ENCODE measurements at regions not wholly inside any gene's neighbourhood (a gene's known extent, or its start where the extent isn't known, plus 50 kb on each side); places are given as distances from the start of the nearest gene placed in this dataset.

GRCh38 chr14:58697930-58698642, 60.3 kb downstream of the DACT1 start:
- no peak for DNase-seq (ENCODE audit: extremely low read depth in 1 of 11, low read depth in 9 of 11, low spot score in 4 of 11)

GRCh38 chr14:58699681-58700205, 62.0 kb downstream of the DACT1 start:
- no peak for DNase-seq (ENCODE audit: extremely low read depth in 1 of 11, low read depth in 9 of 11, low spot score in 4 of 11)

GRCh38 chr14:58701156-58701555, 63.4 kb downstream of the DACT1 start:
- DNase-seq (ENCODE audit: extremely low read depth in 1 of 11, low read depth in 9 of 11, low spot score in 4 of 11), result no peak

- DNase-seq (ENCODE audit: extremely low read depth in 1 of 11, low read depth in 9 of 11, low spot score in 4 of 11), result no peak
Observed at GRCh38 chr14:58701604-58702003, 63.8 kb downstream of the DACT1 start.

- no peak for DNase-seq (ENCODE audit: extremely low read depth in 1 of 11, low read depth in 9 of 11, low spot score in 4 of 11)
Observed at GRCh38 chr14:58702441-58703160, 64.8 kb downstream of the DACT1 start.

- no peak for DNase-seq (ENCODE audit: extremely low read depth in 1 of 11, low read depth in 9 of 11, low spot score in 4 of 11)
Observed at GRCh38 chr14:58703161-58703506, 65.4 kb downstream of the DACT1 start.

- DNase-seq (ENCODE audit: extremely low read depth in 1 of 11, low read depth in 9 of 11, low spot score in 4 of 11), result no peak
Observed at GRCh38 chr14:58705066-58705465, 67.3 kb downstream of the DACT1 start.

GRCh38 chr14:58707949-58708348, 70.2 kb downstream of the DACT1 start:
- DNase-seq (ENCODE audit: extremely low read depth in 1 of 11, low read depth in 9 of 11, low spot score in 4 of 11), result no peak

GRCh38 chr14:58709949-58710348, 72.2 kb downstream of the DACT1 start:
- no peak for DNase-seq (ENCODE audit: extremely low read depth in 1 of 11, low read depth in 9 of 11, low spot score in 4 of 11)

- no peak for DNase-seq (ENCODE audit: extremely low read depth in 1 of 11, low read depth in 9 of 11, low spot score in 4 of 11)
Observed at GRCh38 chr14:58711382-58711781, 73.6 kb downstream of the DACT1 start.

GRCh38 chr14:58712357-58712756, 74.6 kb downstream of the DACT1 start:
- no peak for DNase-seq (ENCODE audit: extremely low read depth in 1 of 11, low read depth in 9 of 11, low spot score in 4 of 11)

GRCh38 chr14:58713677-58714076, 75.9 kb downstream of the DACT1 start:
- no peak for DNase-seq (ENCODE audit: extremely low read depth in 1 of 11, low read depth in 9 of 11, low spot score in 4 of 11)

GRCh38 chr14:58716706-58717105, 78.9 kb downstream of the DACT1 start:
- DNase-seq (ENCODE audit: extremely low read depth in 1 of 11, low read depth in 9 of 11, low spot score in 4 of 11), result no peak

GRCh38 chr14:58717211-58717610, 79.4 kb downstream of the DACT1 start:
- no peak for DNase-seq (ENCODE audit: extremely low read depth in 1 of 11, low read depth in 9 of 11, low spot score in 4 of 11)

GRCh38 chr14:58717813-58718212, 80.1 kb downstream of the DACT1 start:
- DNase-seq (ENCODE audit: extremely low read depth in 1 of 11, low read depth in 9 of 11, low spot score in 4 of 11), result no peak

GRCh38 chr14:58718226-58719205, 80.8 kb downstream of the DACT1 start:
- DNase-seq (ENCODE audit: extremely low read depth in 1 of 11, low read depth in 9 of 11, low spot score in 4 of 11), result no peak

- no peak for DNase-seq (ENCODE audit: extremely low read depth in 1 of 11, low read depth in 9 of 11, low spot score in 4 of 11)
Observed at GRCh38 chr14:58721723-58722122, 84.0 kb downstream of the DACT1 start.

- no peak for DNase-seq (ENCODE audit: extremely low read depth in 1 of 11, low read depth in 9 of 11, low spot score in 4 of 11)
Observed at GRCh38 chr14:58722441-58722840, 84.7 kb downstream of the DACT1 start.

GRCh38 chr14:58724206-58724605, 86.4 kb downstream of the DACT1 start:
- no peak for DNase-seq (ENCODE audit: extremely low read depth in 1 of 11, low read depth in 9 of 11, low spot score in 4 of 11)

GRCh38 chr14:58724702-58725101, 86.9 kb downstream of the DACT1 start:
- no peak for DNase-seq (ENCODE audit: extremely low read depth in 1 of 11, low read depth in 9 of 11, low spot score in 4 of 11)

All from renal cortex interstitium (tissue), 11 donors.